HEK293 (cell line): ENCODE measurements at regions not wholly inside any gene's neighbourhood (a gene's known extent, or its start where the extent isn't known, plus 50 kb on each side); places are given as distances from the start of the nearest gene placed in this dataset.

Source experiments
- CTCF ChIA-PET: fragments of 350-600 bp; formaldehyde crosslinking; extraction: SDS; loops from one replicate; lab custom pipeline; 2021; ENCODE audit warnings: antibody characterized with exemption; lab: Yijun Ruan, JAX
- POLR2A ChIA-PET: fragments of 300-600 bp; formaldehyde crosslinking; extraction: SDS; loops from one replicate; lab custom pipeline; 2020; ENCODE audit warnings: antibody characterized with exemption, inconsistent platforms; lab: Yijun Ruan, JAX
- H3K27ac ChIP-seq: fragments of 200-500 bp; sonication (Bioruptor generic); 2 replicates; pipeline ENCODE4 v1.5.1; 2014; ENCODE audit warnings: low read depth, low read length, control low read depth, inconsistent platforms; ENCODE audit errors: extremely low read depth
- H3K36me3 ChIP-seq, 2 experiments: fragments of 200-500 bp in 1 of 2; sonication (Bioruptor generic) in 1 of 2; 1 replicate in 1 of 2; 2 replicates in 1 of 2; pipeline ENCODE4 v1.5.1; 2014 to 2017; ENCODE audit warnings: inconsistent platforms in 2 of 2, low read length in 2 of 2; ENCODE audit not compliant: control insufficient read depth in 2 of 2, insufficient read depth in 1 of 2
- H3K4me1 ChIP-seq: fragments of 200-500 bp; sonication (Bioruptor generic); 2 replicates; pipeline ENCODE4 v1.5.1; 2014; ENCODE audit warnings: mild to moderate bottlenecking, low read length, inconsistent platforms; ENCODE audit not compliant: control insufficient read depth, insufficient read depth
- H3K4me3 ChIP-seq: 2 replicates; pipeline ENCODE4 v1.5.1; 2011; ENCODE audit warnings: low read depth, mild to moderate bottlenecking, control low read depth, low read length, moderate library complexity
- H3K9me3 ChIP-seq: fragments of 200-500 bp; sonication (Bioruptor generic); 2 replicates; pipeline ENCODE4 v1.5.1; 2014; ENCODE audit warnings: low read depth, low read length, inconsistent platforms; ENCODE audit not compliant: control insufficient read depth, insufficient read depth
- BCL11A ChIP-seq: fragments of 450-650 bp; formaldehyde crosslinking; IDR thresholded peaks from 2 replicates; pipeline ENCODE4 v1.5.1; 2016; ENCODE audit warnings: low read depth, missing biosample characterization, missing genetic modification characterization
- SETDB1 ChIP-seq: IDR thresholded peaks from one replicate; pipeline ENCODE4 v1.6.1; 2017; ENCODE audit warnings: mild to moderate bottlenecking, low read length, moderate library complexity, mixed read lengths; ENCODE audit not compliant: insufficient read length
- TCF7L2 ChIP-seq: IDR thresholded peaks from 2 replicates; pipeline ENCODE4 v1.6.1; 2011; ENCODE audit warnings: low read depth, mild to moderate bottlenecking, inconsistent platforms, low read length, moderate library complexity, borderline replicate concordance
- YY1 ChIP-seq: fragments of 450-650 bp; formaldehyde crosslinking; IDR thresholded peaks from 2 replicates; pipeline ENCODE4 v1.5.1; 2018; ENCODE audit warnings: missing biosample characterization, missing genetic modification characterization
- ZNF112 ChIP-seq: fragments of 450-650 bp; formaldehyde crosslinking; IDR thresholded peaks from 2 replicates; pipeline ENCODE4 v1.5.0; 2017; ENCODE audit warnings: missing biosample characterization, missing genetic modification characterization
- ZNF155 ChIP-seq: fragments of 450-650 bp; formaldehyde crosslinking; IDR thresholded peaks from 2 replicates; pipeline ENCODE4 v1.5.1; 2016; ENCODE audit warnings: missing biosample characterization, missing genetic modification characterization
- ZNF157 ChIP-seq: fragments of 450-650 bp; formaldehyde crosslinking; IDR thresholded peaks from 2 replicates; pipeline ENCODE4 v1.5.1; 2016; ENCODE audit warnings: missing biosample characterization, missing genetic modification characterization
- ZNF311 ChIP-seq: fragments of 450-650 bp; formaldehyde crosslinking; IDR thresholded peaks from 2 replicates; pipeline ENCODE4 v1.5.1; 2017; ENCODE audit warnings: missing biosample characterization, missing genetic modification characterization, borderline replicate concordance
- ZNF529 ChIP-seq: fragments of 450-650 bp; formaldehyde crosslinking; IDR thresholded peaks from 2 replicates; pipeline ENCODE4 v1.5.1; 2017; ENCODE audit warnings: missing genetic modification characterization, missing biosample characterization; ENCODE audit not compliant: insufficient replicate concordance
- ZNF560 ChIP-seq: fragments of 450-650 bp; formaldehyde crosslinking; IDR thresholded peaks from 2 replicates; pipeline ENCODE4 v1.5.1; 2017; ENCODE audit warnings: missing biosample characterization, missing genetic modification characterization, borderline replicate concordance
- ZNF571 ChIP-seq: fragments of 450-650 bp; formaldehyde crosslinking; IDR thresholded peaks from 2 replicates; pipeline ENCODE4 v1.5.0; 2017; ENCODE audit warnings: missing biosample characterization, missing genetic modification characterization
- ZNF585B ChIP-seq: fragments of 450-650 bp; formaldehyde crosslinking; IDR thresholded peaks from 2 replicates; pipeline ENCODE4 v1.5.1; 2016; ENCODE audit warnings: missing biosample characterization, missing genetic modification characterization
- ZNF624 ChIP-seq: fragments of 450-650 bp; formaldehyde crosslinking; IDR thresholded peaks from 2 replicates; pipeline ENCODE4 v1.5.1; 2017; ENCODE audit warnings: missing biosample characterization, missing genetic modification characterization
- ZNF629 ChIP-seq: fragments of 450-650 bp; formaldehyde crosslinking; IDR thresholded peaks from 2 replicates; pipeline ENCODE4 v1.5.1; 2017; ENCODE audit warnings: missing biosample characterization, missing genetic modification characterization
- TF ChIP-seq, protein P1 (sequence below): fragments of 450-650 bp; formaldehyde crosslinking; IDR thresholded peaks from 2 replicates; pipeline ENCODE4 v1.5.1; 2016; ENCODE audit warnings: missing biosample characterization, missing genetic modification characterization
- TF ChIP-seq, protein P2 (sequence below): fragments of 450-650 bp; formaldehyde crosslinking; IDR thresholded peaks from 2 replicates; pipeline ENCODE4 v1.5.1; 2016; ENCODE audit warnings: missing biosample characterization, missing genetic modification characterization
- TF ChIP-seq, protein P3 (sequence below): fragments of 450-650 bp; formaldehyde crosslinking; IDR thresholded peaks from 2 replicates; pipeline ENCODE4 v1.5.1; 2016; ENCODE audit warnings: missing biosample characterization, missing genetic modification characterization
- TF ChIP-seq, protein P4 (sequence below): fragments of 450-650 bp; formaldehyde crosslinking; IDR thresholded peaks from 2 replicates; pipeline ENCODE4 v1.5.1; 2016; ENCODE audit warnings: missing biosample characterization, missing genetic modification characterization, borderline replicate concordance
- TF ChIP-seq, protein P5 (sequence below): fragments of 450-650 bp; formaldehyde crosslinking; IDR thresholded peaks from 2 replicates; pipeline ENCODE4 v1.5.1; 2016; ENCODE audit warnings: missing biosample characterization, missing genetic modification characterization

DNA sequence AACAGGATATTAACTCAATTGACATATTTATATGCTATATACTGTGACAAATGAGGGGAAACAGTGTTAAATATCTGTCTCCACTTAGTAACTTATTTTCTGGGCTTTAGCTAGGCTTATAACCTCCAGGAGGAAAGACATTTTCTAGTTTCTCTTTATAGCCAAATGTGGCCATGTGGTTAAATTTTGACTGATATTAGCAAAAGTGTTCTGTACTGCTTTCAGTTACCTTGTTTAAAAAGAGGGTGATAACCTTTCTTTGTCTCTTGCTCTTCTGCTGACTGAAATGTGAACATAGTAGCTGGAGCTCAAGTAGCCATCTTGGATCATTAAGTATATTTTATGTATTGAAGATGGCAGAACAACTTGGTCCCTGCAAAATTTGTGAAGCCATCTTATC is 253.7 kb downstream of the PDHA2 start:
- Histone ChIP-seq H3K9me3 (no peaks in the 10 kb centered on the region), H3K27ac (no peak overlapping the region), H3K4me1 (no peaks in the 10 kb centered on the region), H3K4me3 (no peak overlapping the region), H3K36me3 (no peaks in the 10 kb centered on the region)
- ChIA-PET POLR2A (no interaction called here), CTCF (no interaction called here)
- TF ChIP-seq BCL11A (tag by site-specific recombination): no peak

DNA sequence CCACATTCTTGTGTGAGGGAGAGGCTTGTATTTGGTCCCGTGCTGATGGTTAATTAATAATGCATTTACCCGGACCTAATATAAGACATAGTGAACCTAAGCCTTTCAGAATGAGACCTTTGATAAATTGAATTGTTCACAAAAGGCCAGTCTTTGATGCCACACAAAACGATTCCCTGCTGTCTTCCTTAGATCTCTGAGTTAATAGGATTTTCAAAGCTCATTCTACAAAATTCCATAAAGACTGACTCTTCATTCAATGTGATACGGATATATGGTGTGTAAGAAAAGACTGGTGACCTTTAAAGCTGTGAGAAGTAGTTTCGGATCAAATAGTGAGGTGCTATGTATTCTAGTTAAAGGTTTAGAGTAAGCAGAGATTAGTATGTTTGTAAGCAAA is 254.3 kb downstream of the PDHA2 start:
- no peaks in the 10 kb centered on the region for H3K4me1 ChIP-seq
- no peaks in the 10 kb centered on the region for H3K36me3 ChIP-seq
- ChIA-PET CTCF (no interaction called here), POLR2A (no interaction called here)
- H3K27ac ChIP-seq: no peak overlapping the region
- no peak overlapping the region for H3K4me3 ChIP-seq
- TF ChIP-seq ZNF571 (no peak), YY1 (tag by site-specific recombination) (no peak), ZNF560 (tag by site-specific recombination) (no peak), ZNF624 (tag by site-specific recombination) (no peak), ZNF155 (tag by site-specific recombination) (no peak), ZNF112 (tag by site-specific recombination) (no peak), ZNF629 (no peak), ZNF585B (tag by site-specific recombination) (no peak), TCF7L2 (no peak), ZNF311 (tag by site-specific recombination) (no peak), SETDB1 (no peak), ZNF529 (tag by site-specific recombination) (no peak), ZNF157 (tag by site-specific recombination) (no peak)
- TF ChIP-seq, protein P1, sequence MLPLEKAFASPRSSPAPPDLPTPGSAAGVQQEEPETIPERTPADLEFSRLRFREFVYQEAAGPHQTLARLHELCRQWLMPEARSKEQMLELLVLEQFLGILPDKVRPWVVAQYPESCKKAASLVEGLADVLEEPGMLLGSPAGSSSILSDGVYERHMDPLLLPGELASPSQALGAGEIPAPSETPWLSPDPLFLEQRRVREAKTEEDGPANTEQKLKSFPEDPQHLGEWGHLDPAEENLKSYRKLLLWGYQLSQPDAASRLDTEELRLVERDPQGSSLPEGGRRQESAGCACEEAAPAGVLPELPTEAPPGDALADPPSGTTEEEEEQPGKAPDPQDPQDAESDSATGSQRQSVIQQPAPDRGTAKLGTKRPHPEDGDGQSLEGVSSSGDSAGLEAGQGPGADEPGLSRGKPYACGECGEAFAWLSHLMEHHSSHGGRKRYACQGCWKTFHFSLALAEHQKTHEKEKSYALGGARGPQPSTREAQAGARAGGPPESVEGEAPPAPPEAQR (tag by site-specific recombination): no peak
- TF ChIP-seq, protein P2, sequence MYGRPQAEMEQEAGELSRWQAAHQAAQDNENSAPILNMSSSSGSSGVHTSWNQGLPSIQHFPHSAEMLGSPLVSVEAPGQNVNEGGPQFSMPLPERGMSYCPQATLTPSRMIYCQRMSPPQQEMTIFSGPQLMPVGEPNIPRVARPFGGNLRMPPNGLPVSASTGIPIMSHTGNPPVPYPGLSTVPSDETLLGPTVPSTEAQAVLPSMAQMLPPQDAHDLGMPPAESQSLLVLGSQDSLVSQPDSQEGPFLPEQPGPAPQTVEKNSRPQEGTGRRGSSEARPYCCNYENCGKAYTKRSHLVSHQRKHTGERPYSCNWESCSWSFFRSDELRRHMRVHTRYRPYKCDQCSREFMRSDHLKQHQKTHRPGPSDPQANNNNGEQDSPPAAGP (tag by site-specific recombination): no peak
- TF ChIP-seq, protein P3, sequence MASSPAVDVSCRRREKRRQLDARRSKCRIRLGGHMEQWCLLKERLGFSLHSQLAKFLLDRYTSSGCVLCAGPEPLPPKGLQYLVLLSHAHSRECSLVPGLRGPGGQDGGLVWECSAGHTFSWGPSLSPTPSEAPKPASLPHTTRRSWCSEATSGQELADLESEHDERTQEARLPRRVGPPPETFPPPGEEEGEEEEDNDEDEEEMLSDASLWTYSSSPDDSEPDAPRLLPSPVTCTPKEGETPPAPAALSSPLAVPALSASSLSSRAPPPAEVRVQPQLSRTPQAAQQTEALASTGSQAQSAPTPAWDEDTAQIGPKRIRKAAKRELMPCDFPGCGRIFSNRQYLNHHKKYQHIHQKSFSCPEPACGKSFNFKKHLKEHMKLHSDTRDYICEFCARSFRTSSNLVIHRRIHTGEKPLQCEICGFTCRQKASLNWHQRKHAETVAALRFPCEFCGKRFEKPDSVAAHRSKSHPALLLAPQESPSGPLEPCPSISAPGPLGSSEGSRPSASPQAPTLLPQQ: no peak
- TF ChIP-seq, protein P4, sequence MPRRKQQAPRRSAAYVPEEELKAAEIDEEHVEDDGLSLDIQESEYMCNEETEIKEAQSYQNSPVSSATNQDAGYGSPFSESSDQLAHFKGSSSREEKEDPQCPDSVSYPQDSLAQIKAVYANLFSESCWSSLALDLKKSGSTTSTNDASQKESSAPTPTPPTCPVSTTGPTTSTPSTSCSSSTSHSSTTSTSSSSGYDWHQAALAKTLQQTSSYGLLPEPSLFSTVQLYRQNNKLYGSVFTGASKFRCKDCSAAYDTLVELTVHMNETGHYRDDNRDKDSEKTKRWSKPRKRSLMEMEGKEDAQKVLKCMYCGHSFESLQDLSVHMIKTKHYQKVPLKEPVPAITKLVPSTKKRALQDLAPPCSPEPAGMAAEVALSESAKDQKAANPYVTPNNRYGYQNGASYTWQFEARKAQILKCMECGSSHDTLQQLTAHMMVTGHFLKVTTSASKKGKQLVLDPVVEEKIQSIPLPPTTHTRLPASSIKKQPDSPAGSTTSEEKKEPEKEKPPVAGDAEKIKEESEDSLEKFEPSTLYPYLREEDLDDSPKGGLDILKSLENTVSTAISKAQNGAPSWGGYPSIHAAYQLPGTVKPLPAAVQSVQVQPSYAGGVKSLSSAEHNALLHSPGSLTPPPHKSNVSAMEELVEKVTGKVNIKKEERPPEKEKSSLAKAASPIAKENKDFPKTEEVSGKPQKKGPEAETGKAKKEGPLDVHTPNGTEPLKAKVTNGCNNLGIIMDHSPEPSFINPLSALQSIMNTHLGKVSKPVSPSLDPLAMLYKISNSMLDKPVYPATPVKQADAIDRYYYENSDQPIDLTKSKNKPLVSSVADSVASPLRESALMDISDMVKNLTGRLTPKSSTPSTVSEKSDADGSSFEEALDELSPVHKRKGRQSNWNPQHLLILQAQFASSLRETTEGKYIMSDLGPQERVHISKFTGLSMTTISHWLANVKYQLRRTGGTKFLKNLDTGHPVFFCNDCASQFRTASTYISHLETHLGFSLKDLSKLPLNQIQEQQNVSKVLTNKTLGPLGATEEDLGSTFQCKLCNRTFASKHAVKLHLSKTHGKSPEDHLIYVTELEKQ (tag by site-specific recombination): no peak
- TF ChIP-seq, protein P5, sequence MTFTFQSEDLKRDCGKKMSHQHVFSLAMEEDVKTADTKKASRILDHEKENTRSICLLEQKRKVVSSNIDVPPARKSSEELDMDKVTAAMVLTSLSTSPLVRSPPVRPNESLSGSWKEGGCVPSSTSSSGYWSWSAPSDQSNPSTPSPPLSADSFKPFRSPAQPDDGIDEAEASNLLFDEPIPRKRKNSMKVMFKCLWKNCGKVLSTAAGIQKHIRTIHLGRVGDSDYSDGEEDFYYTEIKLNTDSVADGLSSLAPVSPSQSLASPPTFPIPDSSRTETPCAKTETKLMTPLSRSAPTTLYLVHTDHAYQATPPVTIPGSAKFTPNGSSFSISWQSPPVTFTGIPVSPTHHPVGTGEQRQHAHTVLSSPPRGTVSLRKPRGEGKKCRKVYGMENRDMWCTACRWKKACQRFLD (tag by site-specific recombination): no peak
- H3K9me3 ChIP-seq: no peaks in the 10 kb centered on the region
